Gastrocnemius medialis (tissue), 4 donors: ENCODE measurements at regions not wholly inside any gene's neighbourhood (a gene's known extent, or its start where the extent isn't known, plus 50 kb on each side); places are given as distances from the start of the nearest gene placed in this dataset.

ENCODE experiments used
- ATAC-seq, 2 donors: fragments of 150-250 bp; one replicate each; pipeline ENCODE4 v1.9.1; 2016
- DNase-seq, 2 donors: peaks; one replicate each; pipeline ENCODE4 v3.0.0-alpha.2; 2019
- H3K27ac ChIP-seq, 4 donors: fragments of 200-600 bp; sonication (generic); 1 replicate in 1 of 4; 2 replicates in 3 of 4; pipeline ENCODE4 v1.5.1; 2016 to 2018; ENCODE audit warnings: mild to moderate bottlenecking in 2 of 4, moderate library complexity in 1 of 4
- H3K27me3 ChIP-seq, 3 donors: fragments of 200-600 bp; sonication (generic) in 2 of 3; 1 replicate in 1 of 3; 2 replicates in 2 of 3; pipeline versions ENCODE4 v1.5.1 to v1.6.0; 2016 to 2019; ENCODE audit warnings: mild to moderate bottlenecking in 1 of 3, moderate library complexity in 1 of 3
- H3K36me3 ChIP-seq, 2 donors: fragments of 200-600 bp; sonication (generic) in 1 of 2; one replicate each; pipeline ENCODE4 v1.5.1; 2017 to 2018
- H3K4me1 ChIP-seq, 2 donors: fragments of 200-600 bp; sonication (generic) in 1 of 2; one replicate each; pipeline ENCODE4 v1.5.1; 2016 to 2017; ENCODE audit warnings: mild to moderate bottlenecking in 2 of 2
- H3K4me3 ChIP-seq, 4 donors: fragments of 200-600 bp; sonication (generic) in 3 of 4; 1 replicate in 1 of 4; 2 replicates in 3 of 4; pipeline ENCODE4 v1.5.1; 2016 to 2019; ENCODE audit warnings: mild to moderate bottlenecking in 2 of 4
- H3K9me3 ChIP-seq, 3 donors: fragments of 200-600 bp; sonication (generic) in 2 of 3; 1 replicate in 1 of 3; 2 replicates in 2 of 3; pipeline ENCODE4 v1.5.1; 2016 to 2019
- CTCF ChIP-seq, 5 experiments: fragments of 450-650 bp in 3 of 5; fragments of 200-600 bp in 2 of 5; sonication (generic) in 2 of 5; IDR thresholded peaks in 4 of 5; conservative IDR thresholded peaks in 1 of 5; 1 replicate in 4 of 5; 2 replicates in 1 of 5; pipeline ENCODE4 v1.5.1; 2016 to 2019; ENCODE audit warnings: antibody characterized with exemption in 5 of 5, mild to moderate bottlenecking in 3 of 5, moderate library complexity in 3 of 5
- POLR2A ChIP-seq, 2 donors: fragments of 450-650 bp; IDR thresholded peaks; one replicate each; pipeline ENCODE4 v1.6.1; 2017; ENCODE audit warnings: antibody characterized with exemption in 2 of 2, mild to moderate bottlenecking in 2 of 2, moderate library complexity in 2 of 2
- in situ Hi-C, 4 donors: fragments of 200-750 bp; cut with MboI; loops; one replicate each; pipeline versions ENCODE4 v1.15.0 to v1.8.0; 2017; ENCODE audit warnings: low sequenced_read_pairs in 4 of 4
- intact Hi-C: fragments of 100-400 bp; cut with DNase I; formaldehyde crosslinking; loops from one replicate; pipeline ENCODE4 v1.15.1; 2023; ENCODE audit warnings: low total_unique reads

- H3K4me3 ChIP-seq, result no peak overlapping the region
- intact Hi-C loops (no loop called here), in situ Hi-C loops (no loop called here)
- H3K36me3 ChIP-seq, result no peaks in the 10 kb centered on the region
- no peak overlapping the region for H3K27ac ChIP-seq
- ATAC-seq (no peak), DNase-seq (no peak)
- no peaks in the 10 kb centered on the region for H3K4me1 ChIP-seq
- TF ChIP-seq POLR2A (IDR thresholded peaks at IDR 0.05), result no peak
- TF ChIP-seq CTCF (IDR thresholded peaks at IDR 0.05 in 4 of 5, conservative IDR thresholded peaks at IDR 0.05 in 1 of 5), result no peak
- H3K9me3 ChIP-seq, result no peaks in the 10 kb centered on the region
- peaks cover 0 to 8% (median 2%) of the 10 kb centered on the region in 3 donors for H3K27me3 ChIP-seq
Observed at GRCh38 chr16:73547552-73548403, 499.9 kb upstream of the ZFHX3 start.

- peaks cover 0 to 8% (median 2%) of the 10 kb centered on the region in 3 donors for H3K27me3 ChIP-seq
- intact Hi-C loops, result no loop called here
- in situ Hi-C loops, result no loop called here
- H3K9me3 ChIP-seq, result no peaks in the 10 kb centered on the region
- DNase-seq, result no peak
- H3K4me1 ChIP-seq, result no peaks in the 10 kb centered on the region
- H3K36me3 ChIP-seq, result no peaks in the 10 kb centered on the region
- TF ChIP-seq POLR2A (IDR thresholded peaks at IDR 0.05), result no peak
- no peak for TF ChIP-seq CTCF (IDR thresholded peaks at IDR 0.05 in 4 of 5, conservative IDR thresholded peaks at IDR 0.05 in 1 of 5)
- no peak for ATAC-seq
- H3K27ac ChIP-seq, result no peak overlapping the region
- H3K4me3 ChIP-seq, result no peak overlapping the region
Observed at GRCh38 chr16:73546341-73546845, 498.5 kb upstream of the ZFHX3 start.

GRCh38 chr16:73545755-73546154 lies 497.8 kb upstream of the ZFHX3 start:
- DNase-seq (no peak), ATAC-seq (no peak)
- Histone ChIP-seq H3K4me3 (no peak overlapping the region), H3K27me3 (peaks cover 0 to 8% (median 2%) of the 10 kb centered on the region in 3 donors), H3K27ac (no peak overlapping the region), H3K4me1 (no peaks in the 10 kb centered on the region), H3K36me3 (no peaks in the 10 kb centered on the region), H3K9me3 (no peaks in the 10 kb centered on the region)
- TF ChIP-seq POLR2A (IDR thresholded peaks at IDR 0.05) (no peak), CTCF (IDR thresholded peaks at IDR 0.05 in 4 of 5, conservative IDR thresholded peaks at IDR 0.05 in 1 of 5) (no peak)
- intact Hi-C loops, result no loop called here
- in situ Hi-C loops, result no loop called here

- no peak for TF ChIP-seq POLR2A (IDR thresholded peaks at IDR 0.05)
- no peak for TF ChIP-seq CTCF (IDR thresholded peaks at IDR 0.05 in 4 of 5, conservative IDR thresholded peaks at IDR 0.05 in 1 of 5)
- Histone ChIP-seq H3K9me3 (no peaks in the 10 kb centered on the region), H3K27ac (no peak overlapping the region), H3K4me1 (no peaks in the 10 kb centered on the region), H3K36me3 (no peaks in the 10 kb centered on the region), H3K27me3 (peaks cover 0 to 8% (median 2%) of the 10 kb centered on the region in 3 donors), H3K4me3 (no peak overlapping the region)
- in situ Hi-C loops, result no loop called here
- ATAC-seq (no peak), DNase-seq (no peak)
- intact Hi-C loops, result no loop called here
Observed at GRCh38 chr16:73545290-73545689, 497.4 kb upstream of the ZFHX3 start.
